ENCODE measurements at regions not wholly inside any gene's neighbourhood (a gene's known extent, or its start where the extent isn't known, plus 50 kb on each side); places are given as distances from the start of the nearest gene placed in this dataset.

DNA sequence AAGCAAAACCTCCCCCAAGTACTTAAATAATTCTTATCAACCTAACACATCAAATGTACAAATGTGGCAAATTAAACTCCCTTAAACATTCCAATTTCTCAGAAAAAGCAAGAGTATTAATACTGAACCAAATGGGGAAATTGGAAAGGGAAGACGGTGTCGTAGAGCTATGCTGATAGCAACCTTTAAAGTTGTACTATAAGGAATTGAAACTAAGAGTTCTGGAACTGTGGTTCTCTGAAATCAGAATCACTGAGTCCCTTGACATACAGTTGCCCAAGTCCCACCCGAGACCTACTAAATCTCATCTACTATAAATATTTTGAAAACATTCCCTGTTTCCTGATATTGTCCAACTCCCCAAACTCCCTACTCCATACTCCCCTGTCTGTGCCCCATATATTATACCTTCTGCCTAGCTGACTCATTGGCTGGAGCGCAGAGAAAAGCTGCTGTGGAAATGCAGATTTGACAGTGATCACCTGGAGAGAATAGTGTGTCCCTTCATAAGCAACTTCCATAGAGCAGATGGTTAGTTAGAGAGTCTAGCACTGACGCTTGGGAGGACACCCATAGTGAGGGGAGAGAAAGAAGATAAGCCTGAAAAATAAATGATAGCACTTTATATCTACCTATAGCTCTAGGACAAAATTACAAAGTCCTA is 51.4 kb upstream of the ITM2B start:
- no peak for DNase-seq

DNA sequence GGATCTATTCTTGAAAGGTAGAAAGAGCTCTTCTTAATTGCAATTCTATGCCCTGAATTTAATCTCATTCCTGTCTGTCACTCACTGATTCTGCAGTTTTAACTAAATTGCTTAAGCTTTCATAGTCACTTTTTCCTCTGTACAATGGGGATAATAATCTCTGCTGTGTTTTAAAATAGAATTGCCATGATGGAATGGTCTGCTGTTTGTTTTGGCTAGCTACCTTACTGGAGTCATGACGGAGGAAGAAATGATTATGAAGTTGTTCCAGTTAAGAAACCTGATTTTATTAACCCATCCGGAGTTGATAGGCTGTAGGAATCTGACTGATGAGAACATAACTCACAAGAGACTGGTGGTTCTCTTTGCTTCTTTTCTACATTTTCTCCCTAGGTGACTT is 54.9 kb upstream of the ITM2B start:
- DNase-seq, result no peak

DNA sequence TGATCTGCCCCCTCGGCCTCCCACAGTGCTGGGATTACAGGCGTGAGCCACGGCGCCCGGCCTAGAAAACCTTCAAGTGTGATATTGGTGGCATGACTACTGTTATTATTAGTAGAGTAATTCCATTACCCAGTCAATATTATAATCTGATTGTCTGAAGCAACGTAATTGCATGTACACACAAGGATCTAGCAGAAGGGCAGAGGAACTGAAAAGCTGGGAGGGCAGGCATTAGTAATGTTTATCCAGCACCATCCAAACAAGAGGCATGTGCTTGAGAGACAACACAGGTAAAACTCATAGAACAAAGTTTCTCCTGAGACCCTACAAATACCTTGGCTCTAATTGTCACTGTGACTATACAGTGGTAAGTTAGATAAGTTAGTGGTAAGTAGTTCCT is 56.2 kb upstream of the ITM2B start:
- no peak for DNase-seq

DNA sequence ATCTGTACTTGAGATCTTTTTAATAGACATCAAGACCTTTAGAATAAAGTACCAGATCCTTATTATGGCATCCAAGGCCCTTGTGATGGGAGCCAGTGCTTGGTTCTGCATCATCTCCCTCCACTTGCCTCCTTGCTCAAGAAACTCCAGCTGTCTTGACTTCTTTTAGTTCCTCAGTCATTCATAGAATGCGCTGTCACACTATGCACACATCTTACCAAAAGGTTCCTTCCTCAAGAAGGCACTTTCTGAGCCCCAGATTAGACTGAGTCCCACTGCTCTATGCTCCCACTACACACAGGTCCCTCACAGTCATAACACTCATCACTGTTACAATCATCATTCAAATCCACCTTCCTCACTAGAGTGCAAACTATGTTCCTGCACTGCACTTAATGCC is 57.8 kb upstream of the ITM2B start:
- no peak for DNase-seq

DNA sequence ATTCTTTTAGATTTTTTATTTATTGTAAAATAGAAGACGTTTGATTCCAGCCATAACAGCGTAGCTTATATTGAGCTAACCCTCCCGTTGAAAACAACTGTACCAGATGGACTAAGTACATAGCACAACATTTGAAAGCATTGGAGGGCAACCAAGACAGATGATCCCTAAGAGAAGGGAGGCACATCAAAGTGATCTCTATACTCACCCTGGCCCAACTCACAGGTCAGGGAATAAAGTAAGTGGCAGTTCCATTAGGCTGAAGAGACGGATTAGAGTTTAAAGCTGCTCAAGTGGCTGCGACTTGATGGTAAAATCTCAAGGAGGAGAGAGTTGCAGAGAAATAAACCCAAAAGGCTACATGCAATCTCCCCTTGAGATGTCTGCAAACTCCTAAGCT is 65.1 kb upstream of the ITM2B start:
- DNase-seq, result no peak

DNA sequence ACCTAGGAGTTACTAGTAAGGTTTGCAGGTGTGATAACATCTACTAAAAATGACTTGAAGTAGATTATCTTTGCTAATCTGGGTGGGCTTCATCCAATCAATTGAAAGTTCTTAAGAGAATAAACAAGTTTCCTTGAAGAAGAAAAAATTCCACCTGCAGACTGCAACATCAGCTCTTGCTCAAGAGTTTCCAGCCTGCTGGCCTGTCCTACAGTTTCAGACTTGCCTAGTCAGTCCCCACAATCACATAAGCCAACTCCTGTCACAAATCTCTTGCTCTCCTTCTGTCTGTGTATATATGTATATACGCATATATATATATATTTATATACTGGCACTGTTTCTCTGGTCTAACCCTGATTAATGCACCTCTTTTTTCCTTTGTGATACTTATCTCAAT is 67.3 kb upstream of the ITM2B start:
- DNase-seq, result no peak

DNA sequence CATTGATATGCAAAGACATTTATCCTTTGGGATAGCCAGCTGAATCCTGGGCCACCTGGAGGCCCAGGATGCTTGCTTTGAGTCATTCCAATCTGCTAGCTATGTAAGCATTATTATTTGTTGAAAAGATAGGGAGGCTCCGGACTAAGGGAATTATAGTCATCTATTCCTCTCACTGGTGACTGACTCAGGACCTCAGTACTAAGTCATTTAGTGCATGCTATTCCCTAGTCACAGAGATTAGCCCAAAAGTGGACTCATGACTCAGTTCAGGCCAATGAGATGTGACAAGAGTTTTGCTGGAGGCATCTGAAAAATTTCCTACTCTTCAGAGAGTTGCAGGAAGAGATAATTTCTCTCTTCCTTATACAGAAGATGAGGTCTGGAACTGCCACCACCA is 67.9 kb upstream of the ITM2B start:
- no peak for DNase-seq

DNA sequence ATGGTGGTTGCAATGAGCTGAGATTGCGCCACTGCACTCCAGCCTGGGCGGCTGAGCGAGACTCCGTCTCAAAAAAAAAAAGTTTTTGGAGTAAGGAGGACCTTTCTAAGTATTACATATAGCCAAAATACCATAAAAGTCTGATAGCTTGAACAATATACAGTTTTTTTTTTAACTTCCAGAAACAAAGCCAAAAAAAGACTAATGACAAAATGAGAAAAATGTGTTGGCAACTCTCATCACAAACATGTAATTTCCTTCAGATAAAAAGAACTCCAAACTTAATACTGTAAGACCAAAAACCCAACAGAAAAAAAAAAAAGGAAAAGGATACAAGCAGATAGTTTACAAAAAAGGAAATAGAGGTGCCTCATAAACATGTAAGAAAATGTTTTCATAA is 68.2 kb upstream of the MED4 start:
- no peak for DNase-seq

DNA sequence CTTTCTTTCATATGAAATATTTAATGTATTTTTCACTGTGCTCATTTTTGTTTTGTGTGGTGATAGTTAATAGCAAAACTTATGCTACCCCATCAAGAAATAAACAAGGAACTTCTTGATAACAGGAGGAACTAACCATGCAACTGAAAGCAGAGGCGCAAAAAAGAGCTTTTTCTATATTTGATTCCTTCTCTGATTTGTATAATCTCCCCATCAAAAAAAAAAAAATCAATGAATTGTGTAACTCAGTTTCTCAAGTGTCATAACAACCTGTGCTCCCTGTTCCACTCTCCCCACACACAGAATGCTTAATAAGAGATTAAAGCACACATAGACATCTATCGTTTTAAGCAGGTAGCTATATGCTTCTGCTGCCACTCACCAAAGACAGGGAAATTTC is 67.3 kb upstream of the MED4 start:
- DNase-seq, result no peak

DNA sequence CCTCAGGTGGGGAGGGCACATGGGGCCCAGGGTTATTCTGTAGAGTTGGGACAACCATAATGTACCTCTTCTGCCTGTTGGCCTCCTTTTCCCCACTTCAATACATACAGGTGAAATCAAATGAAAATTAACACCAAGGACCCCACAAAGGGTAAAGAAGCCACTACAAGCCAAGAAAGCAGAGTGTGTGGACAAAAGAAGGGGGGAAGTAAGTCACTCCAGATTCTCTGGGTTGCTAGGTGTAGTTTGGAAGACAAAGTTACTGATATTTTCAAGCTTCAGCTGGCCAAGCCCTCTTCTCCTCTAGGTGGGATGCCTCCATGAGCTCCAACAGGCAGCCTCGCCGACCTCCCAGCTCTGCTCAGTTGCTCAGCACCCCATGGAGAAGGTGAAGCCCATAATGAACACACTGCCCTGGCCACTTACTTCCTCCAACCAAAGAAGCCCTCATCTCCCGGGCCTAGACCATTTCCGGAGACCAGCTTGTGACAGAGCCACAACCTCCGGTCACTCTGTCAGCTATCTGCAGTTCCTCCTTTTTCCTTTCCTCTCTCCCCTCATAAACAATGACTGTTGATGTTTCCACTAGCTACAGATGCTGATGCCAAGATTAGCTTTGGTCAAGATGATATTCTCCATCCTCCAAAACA is 66.8 kb upstream of the MED4 start:
- DNase-seq, result no peak

DNA sequence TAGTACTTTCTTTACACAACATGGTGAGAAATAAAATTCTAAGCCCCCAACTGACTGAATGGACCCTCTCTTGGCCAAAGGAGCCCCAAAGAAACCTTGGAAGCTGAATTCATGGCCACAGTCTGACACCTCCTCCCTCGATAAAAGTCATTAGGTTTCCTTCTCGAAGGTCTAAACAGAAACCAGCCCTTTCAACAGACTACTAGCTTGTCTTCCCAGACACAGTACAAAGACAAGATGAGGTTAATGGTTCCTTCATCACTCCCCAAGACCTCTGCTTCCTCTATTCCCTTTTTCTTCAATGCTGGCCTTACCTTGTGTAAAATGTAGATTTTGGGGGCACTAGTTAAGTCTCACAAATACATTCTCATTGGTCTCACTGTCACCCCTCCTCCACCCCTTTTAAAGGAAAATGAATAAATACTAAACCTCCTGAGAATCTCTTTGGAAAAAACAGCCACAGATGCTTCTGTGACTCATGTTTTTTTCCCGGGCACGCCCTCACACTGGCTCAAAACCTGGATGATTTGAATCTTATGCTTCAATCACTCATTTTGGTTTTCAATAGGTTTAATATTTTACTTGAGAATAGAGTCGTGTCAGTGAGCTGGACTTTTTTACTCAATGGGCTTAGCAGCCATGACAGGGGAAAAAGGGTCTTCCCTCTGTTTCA is 65.8 kb upstream of the MED4 start:
- no peak for DNase-seq

DNA sequence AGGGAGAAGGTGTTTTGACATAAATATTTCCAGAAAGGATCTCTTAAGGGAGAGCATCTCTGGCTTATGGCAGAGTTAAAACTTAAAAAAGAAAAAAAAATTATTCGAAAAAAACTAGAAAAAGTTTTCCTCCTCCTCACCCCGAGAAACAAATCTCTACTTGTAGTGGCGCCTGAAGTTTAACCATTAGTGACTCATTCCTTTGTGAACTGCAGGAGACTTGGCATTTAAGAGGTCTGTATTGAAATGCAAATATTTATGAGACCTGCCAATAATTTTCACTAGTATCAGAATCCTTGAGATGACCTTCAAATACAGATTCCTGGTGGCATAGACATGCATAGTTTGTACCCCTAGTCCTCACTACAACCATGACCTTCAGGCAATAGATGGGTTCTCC is 64.9 kb upstream of the MED4 start:
- no peak for DNase-seq

DNA sequence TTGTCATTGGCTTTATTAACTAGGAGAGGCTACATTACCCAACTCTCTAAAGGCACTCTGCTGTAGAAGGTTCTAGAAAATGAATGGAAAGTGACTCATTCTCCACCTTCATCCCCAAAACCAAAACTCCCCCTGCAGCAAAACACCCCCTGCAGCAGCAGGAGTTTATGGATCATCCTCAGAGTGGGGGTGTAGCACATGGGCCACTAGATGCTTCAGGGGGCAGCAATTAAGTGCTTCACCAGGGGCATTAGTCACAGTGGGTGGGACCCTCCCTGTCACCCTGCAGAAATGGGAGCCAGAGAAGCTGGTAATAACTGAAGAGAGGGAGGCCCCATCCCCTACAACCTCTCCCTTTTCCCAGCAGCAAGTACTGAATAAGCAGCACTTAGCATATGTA is 64.5 kb upstream of the MED4 start:
- DNase-seq, result peak in 1 of 2 experiments; percentile 9

DNA sequence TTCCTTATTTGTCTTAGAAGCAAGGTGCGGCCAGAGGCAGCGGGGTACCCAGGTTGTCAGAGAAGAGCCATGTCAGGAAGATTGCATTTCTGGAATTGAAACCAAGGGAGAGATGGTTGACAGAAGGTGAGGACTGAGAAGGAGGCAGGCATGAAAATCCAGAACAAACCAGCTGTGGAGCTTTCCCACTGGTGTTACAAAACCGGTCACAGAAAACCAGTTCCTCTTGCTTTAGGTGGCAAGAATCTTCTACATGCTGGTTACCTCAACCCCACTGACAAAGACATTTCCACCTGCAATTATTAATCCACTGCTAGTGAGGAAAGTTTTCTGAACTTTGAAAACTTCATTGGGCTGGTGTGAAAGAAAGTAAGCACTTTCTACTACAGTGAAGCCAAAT is 64.0 kb upstream of the MED4 start:
- DNase-seq, result no peak

DNA sequence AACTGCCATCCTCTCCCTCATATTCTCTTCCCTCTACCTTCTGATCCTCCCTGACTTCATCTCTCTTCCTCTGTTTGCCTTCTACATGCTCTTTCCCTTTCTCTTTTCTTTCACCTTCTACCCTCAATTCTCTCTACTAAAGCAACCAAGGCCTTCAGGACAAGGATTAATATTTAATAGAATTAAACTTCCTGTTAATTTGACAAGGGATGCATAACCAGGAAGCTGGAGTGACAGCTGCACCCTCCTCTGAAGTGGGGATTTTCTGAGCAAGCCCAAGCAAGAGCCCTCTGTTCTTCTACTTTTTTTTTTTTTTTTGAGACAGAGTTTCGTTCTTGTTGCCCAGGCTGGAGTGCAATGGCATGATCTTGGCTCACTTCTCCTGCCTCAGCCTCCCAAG is 63.4 kb upstream of the MED4 start:
- DNase-seq, result no peak

DNA sequence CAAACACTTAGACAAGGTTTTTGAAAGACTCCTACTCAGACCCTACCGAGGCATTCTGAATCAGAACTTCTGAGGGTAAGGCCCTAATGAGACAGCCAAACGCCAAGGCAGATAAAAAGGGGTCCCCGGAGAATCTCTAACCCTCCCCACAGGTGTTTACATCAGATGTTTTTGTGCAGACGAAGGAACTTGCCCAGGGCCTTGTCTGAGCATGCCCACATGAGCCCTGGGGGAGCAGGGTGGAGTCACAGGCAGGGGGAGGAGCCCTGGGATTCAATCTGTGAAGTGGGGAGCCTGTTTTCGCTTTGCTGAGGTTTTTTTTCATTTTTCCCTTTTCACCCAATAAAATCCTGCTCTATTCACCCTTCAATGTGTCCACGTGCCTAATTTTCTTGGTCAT is 61.6 kb upstream of the MED4 start:
- DNase-seq, result peak; percentile 54 to 74

DNA sequence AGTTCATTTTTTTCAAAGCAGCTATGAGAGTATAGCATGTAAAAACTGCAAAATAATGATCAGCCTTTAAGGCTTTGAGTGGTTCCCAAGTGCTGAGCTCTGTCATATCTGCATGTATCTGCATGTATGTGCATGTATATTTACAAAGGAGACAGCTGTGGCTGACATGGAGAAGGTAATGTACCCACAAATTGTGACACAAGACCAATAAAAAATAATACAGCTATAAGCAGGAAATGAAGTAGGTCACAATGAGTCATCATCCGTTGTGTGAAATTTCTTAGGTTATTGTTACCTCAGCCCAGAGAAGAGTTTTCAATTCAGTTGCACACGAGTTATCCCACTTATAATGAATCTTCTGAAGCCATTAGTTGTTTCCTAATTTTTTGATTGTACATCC is 60.9 kb upstream of the MED4 start:
- peak in 1 of 2 experiments; percentile 11 for DNase-seq

DNA sequence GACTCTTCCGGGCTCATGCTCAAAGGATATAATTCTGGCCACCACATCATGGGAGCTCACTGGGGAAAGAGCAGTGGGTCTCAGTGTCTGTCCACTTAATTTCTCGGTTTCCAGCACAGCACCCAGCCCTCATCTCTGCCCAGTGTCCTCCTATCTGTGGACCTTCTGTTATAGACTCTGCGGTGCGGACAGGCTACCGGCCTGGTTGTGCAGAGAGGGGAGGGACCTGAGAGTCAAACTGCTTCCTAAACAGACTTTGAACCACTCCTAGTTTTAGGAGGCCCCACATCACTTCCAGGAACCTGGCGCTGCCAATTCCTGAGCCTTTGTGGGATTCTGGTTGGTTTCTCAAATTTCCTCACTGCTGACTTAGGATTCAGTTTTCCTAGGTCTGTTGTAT is 59.8 kb upstream of the MED4 start:
- DNase-seq, result no peak

DNA sequence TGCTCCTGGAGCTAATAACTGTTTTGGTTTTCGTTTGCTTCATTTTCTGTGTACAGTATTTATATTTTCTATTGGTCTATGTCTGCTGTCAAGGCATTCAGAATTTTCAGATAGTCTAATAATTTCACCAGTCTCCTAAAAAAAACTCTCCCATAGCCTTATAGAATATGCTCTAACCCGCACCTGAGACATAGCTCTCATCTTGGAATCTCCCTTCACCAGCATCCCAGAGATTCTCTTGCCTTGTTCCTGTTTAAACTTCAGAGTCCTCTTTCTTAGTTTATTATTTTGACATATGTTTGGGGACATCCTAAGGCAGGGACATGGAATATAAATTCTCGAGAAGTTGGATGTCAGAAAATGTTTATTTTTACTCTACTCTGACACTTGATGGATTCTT is 58.3 kb upstream of the MED4 start:
- no peak for DNase-seq

DNA sequence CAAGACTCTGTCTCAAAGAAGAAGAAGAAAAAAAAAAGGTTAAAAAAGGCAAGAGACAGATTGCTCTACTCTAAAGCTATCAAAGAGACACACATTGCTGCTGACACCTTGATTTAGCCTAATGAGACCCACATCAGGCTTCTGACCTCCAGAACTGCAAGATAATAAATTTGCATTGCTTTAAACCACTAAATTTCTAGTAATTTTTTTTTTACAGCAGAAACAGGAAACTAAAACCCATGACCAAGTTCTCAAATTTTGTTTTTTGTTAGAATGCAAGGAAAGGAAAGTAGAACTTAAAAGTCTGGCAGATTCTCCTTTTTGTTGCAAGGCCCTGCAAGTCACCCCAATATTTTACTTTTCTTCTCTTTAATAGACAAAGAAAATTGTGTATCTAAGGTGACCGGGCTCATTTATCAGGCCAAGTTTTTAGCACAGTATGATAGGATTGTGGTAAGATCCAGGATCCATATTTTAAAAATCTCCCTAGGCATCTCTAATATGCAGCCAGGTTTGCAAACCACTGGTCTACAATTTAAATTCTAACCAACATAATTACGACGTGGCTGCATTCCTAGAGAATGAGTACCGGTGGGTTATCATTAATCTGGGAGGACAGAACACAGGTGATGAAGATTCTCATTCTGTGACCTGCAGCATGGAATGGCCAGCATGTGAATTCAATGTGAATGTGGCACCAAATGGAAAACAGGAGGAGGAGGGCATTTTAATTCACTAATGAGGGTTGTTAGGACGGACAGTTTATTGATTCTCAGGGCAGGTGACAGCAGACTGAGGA is 56.7 kb upstream of the MED4 start:
- no peak for DNase-seq

DNA sequence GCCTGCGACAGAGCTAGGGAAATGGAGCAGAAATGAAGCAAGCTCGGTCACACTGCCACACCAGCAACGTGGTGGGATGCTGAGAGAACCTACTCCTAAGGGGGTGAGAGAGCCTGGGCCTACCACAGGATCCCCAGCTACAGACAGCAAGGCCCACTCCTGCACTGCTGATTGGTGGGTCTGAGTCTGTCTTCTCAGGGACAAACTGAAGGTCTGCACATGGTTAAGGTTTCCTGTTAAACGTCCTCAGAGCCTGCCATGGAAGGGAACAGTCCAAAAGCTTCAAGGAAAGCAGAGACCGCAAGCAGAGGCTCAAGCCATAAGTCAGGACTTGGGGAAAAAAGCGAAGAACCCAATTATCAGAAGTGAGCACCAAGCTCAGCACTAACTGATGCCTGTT is 53.5 kb upstream of the MED4 start:
- DNase-seq, result no peak

DNA sequence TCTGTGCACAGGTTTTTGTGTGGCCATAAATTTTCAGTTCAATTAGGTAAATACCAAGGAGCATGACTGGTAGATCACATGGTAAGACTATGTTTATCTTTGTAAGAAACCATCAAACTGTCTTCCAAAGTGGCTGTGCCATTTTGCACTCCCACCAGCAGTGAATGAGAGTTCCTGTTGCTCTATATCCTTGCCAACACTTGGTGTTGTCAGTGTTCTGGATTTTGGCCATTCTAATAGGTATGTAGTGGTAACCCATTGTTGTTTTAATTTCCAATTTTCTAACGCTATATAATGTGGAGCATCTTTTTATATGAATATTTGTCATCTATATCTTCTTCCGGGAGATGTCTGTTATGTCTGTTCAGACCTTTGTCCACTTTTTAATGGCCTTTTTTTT is 51.7 kb upstream of the MED4 start:
- no peak for DNase-seq

DNA sequence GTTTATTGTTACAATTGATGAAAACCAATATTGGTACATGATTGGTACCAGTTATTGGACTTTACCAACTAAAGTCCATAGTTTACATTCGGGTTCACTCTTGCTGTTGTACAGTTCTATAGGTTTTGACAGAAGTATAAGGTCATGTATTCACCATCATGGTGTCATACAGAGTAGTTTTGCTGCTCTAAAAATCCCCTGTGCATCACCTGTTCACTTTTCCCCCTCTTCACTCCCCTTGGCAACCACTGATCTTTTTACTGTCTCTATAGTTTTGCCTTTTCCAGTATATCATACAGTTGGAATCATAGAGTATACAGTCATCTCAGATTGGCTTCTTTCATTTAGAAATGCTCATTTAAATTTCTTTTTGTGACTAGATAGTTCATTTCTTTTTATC is 51.2 kb upstream of the MED4 start:
- no peak for DNase-seq
